SU-DHL-6 (cell line): ENCODE measurements at regions not wholly inside any gene's neighbourhood (a gene's known extent, or its start where the extent isn't known, plus 50 kb on each side); places are given as distances from the start of the nearest gene placed in this dataset.

Experiments
- H2AFZ ChIP-seq: fragments of 200-600 bp; sonication (generic); 2 replicates; pipeline ENCODE4 v1.6.1; 2014; ENCODE audit warnings: low read depth, mild to moderate bottlenecking, moderate library complexity, mixed read lengths, antibody characterized with exemption, low read length; ENCODE audit not compliant: severe bottlenecking
- H3F3A ChIP-seq: fragments of 200-600 bp; shearing (Covaris generic); 2 replicates; pipeline ENCODE4 v1.6.0; 2016; ENCODE audit warnings: antibody characterized with exemption, mild to moderate bottlenecking; ENCODE audit not compliant: insufficient read depth
- H3K27ac ChIP-seq: fragments of 200-600 bp; sonication (generic); 2 replicates; pipeline ENCODE4 v1.5.1; 2016; ENCODE audit warnings: low read depth, mild to moderate bottlenecking, low read length, moderate library complexity, mixed read lengths
- H3K27me3 ChIP-seq: fragments of 200-600 bp; sonication (generic), shearing (Covaris generic); 2 replicates; pipeline ENCODE4 v1.6.0; 2014; ENCODE audit warnings: mild to moderate bottlenecking, low read length
- H3K36me3 ChIP-seq: fragments of 200-600 bp; sonication (generic); 2 replicates; pipeline ENCODE4 v1.6.1; 2014; ENCODE audit warnings: mild to moderate bottlenecking, low read length, mixed read lengths
- H3K4me2 ChIP-seq: fragments of 300-600, 200-600 bp; shearing (Covaris generic), sonication (generic); 2 replicates; pipeline ENCODE4 v1.6.0; 2014; ENCODE audit warnings: low read length, low read depth, mild to moderate bottlenecking; ENCODE audit not compliant: poor library complexity, severe bottlenecking
- H3K4me3 ChIP-seq: fragments of 200-600 bp; sonication (generic); 2 replicates; pipeline ENCODE4 v1.5.1; 2014; ENCODE audit warnings: antibody characterized with exemption, low read length, mild to moderate bottlenecking, mixed read lengths; ENCODE audit not compliant: insufficient read depth, poor library complexity, severe bottlenecking
- H3K79me2 ChIP-seq: fragments of 200-600 bp; sonication (generic); 2 replicates; pipeline ENCODE4 v1.6.1; 2014; ENCODE audit warnings: mild to moderate bottlenecking, low read length, moderate library complexity; ENCODE audit not compliant: insufficient read depth
- H3K9ac ChIP-seq: fragments of 200-600 bp; sonication (generic); 2 replicates; pipeline ENCODE4 v1.7.0; 2014; ENCODE audit warnings: mild to moderate bottlenecking, low read length
- H3K9me2 ChIP-seq: fragments of 200-600 bp; sonication (generic); replicated peaks from 2 replicates; pipeline ENCODE4 v1.6.1; 2014; ENCODE audit warnings: low read length; ENCODE audit not compliant: insufficient read depth
- H3K9me3 ChIP-seq: fragments of 200-600 bp; sonication (generic); 2 replicates; pipeline ENCODE4 v1.6.1; 2014; ENCODE audit warnings: low read length, mixed read lengths; ENCODE audit not compliant: insufficient read depth
- H4K20me1 ChIP-seq: fragments of 200-600 bp; sonication (generic); 2 replicates; pipeline ENCODE4 v1.6.1; 2014; ENCODE audit warnings: low read depth, mild to moderate bottlenecking, antibody characterized with exemption, low read length, moderate library complexity, mixed read lengths
- CTCF ChIP-seq: fragments of 200-600 bp; sonication (generic); IDR thresholded peaks from one replicate; pipeline ENCODE4 v1.5.1; 2017; ENCODE audit warnings: antibody characterized with exemption, mild to moderate bottlenecking, low read length, moderate library complexity; ENCODE audit not compliant: insufficient read depth, poor library complexity, severe bottlenecking
- EZH2phosphoT487 ChIP-seq: fragments of 200-600 bp; sonication (generic), shearing (Covaris generic); conservative IDR thresholded peaks from 2 replicates; pipeline ENCODE4 v1.6.1; 2018; ENCODE audit warnings: mild to moderate bottlenecking, antibody characterized with exemption, low read length, moderate library complexity, mixed read lengths

- TF ChIP-seq CTCF (no peak), EZH2phosphoT487 (no peak)
- H3K4me2 ChIP-seq, result no peak overlapping the region
- H3K27ac ChIP-seq, result no peak overlapping the region
- H3K36me3 ChIP-seq, result no peaks in the 10 kb centered on the region
- H3F3A ChIP-seq, result no peaks in the 10 kb centered on the region
- H3K9ac ChIP-seq, result no peak overlapping the region
- H4K20me1 ChIP-seq, result no peaks in the 10 kb centered on the region
- no peaks in the 10 kb centered on the region for H3K9me3 ChIP-seq
- H3K4me3 ChIP-seq, result no peak overlapping the region
- no peak overlapping the region for H2AFZ ChIP-seq
- H3K9me2 ChIP-seq, result no peaks in the 10 kb centered on the region
- no peaks in the 10 kb centered on the region for H3K79me2 ChIP-seq
- H3K27me3 ChIP-seq, result no peaks in the 10 kb centered on the region
These were observed 61.2 kb upstream of the FAM20C start for GRCh38 chr7:130875-131780.

GRCh38 chr7:131781-132482 is 60.4 kb upstream of the FAM20C start:
- no peak overlapping the region for H3K4me3 ChIP-seq
- H3K9me2 ChIP-seq, result no peaks in the 10 kb centered on the region
- no peaks in the 10 kb centered on the region for H3K36me3 ChIP-seq
- no peaks in the 10 kb centered on the region for H3K27me3 ChIP-seq
- H3K27ac ChIP-seq, result no peak overlapping the region
- no peak overlapping the region for H3K9ac ChIP-seq
- H3K4me2 ChIP-seq, result no peak overlapping the region
- no peak for TF ChIP-seq EZH2phosphoT487
- TF ChIP-seq CTCF, result no peak
- no peak overlapping the region for H2AFZ ChIP-seq
- no peaks in the 10 kb centered on the region for H3K9me3 ChIP-seq
- H4K20me1 ChIP-seq, result no peaks in the 10 kb centered on the region
- H3K79me2 ChIP-seq, result no peaks in the 10 kb centered on the region
- H3F3A ChIP-seq, result no peaks in the 10 kb centered on the region

- TF ChIP-seq CTCF (no peak), EZH2phosphoT487 (no peak)
- Histone ChIP-seq H3K9ac (no peak overlapping the region), H3K4me3 (no peak overlapping the region), H3K27me3 (no peaks in the 10 kb centered on the region), H4K20me1 (no peaks in the 10 kb centered on the region), H3K79me2 (no peaks in the 10 kb centered on the region), H3F3A (no peaks in the 10 kb centered on the region), H3K4me2 (no peak overlapping the region), H2AFZ (no peak overlapping the region), H3K36me3 (no peaks in the 10 kb centered on the region), H3K9me2 (no peaks in the 10 kb centered on the region), H3K9me3 (no peaks in the 10 kb centered on the region), H3K27ac (no peak overlapping the region)
These were observed 59.5 kb upstream of the FAM20C start for GRCh38 chr7:132899-133298.
